Ureter (tissue), 1 donor: ENCODE measurements at regions not wholly inside any gene's neighbourhood (a gene's known extent, or its start where the extent isn't known, plus 50 kb on each side); places are given as distances from the start of the nearest gene placed in this dataset.
"Not testable (repeated sequence)": the region's sequence is repeated elsewhere in the genome, so short reads cannot be mapped to it uniquely, and the experiment has no call there.

Experiments
- DNase-seq: peaks from one replicate; pipeline ENCODE4 v3.0.0-alpha.2; 2020; ENCODE audit warnings: low spot score
- donor health status: DM: yes; HTN: yes; CAD: no.

GRCh38 chr1:96595530-96595929 is 126.1 kb upstream of the PTBP2 start:
- DNase-seq, result not testable (repeated sequence)

DNA sequence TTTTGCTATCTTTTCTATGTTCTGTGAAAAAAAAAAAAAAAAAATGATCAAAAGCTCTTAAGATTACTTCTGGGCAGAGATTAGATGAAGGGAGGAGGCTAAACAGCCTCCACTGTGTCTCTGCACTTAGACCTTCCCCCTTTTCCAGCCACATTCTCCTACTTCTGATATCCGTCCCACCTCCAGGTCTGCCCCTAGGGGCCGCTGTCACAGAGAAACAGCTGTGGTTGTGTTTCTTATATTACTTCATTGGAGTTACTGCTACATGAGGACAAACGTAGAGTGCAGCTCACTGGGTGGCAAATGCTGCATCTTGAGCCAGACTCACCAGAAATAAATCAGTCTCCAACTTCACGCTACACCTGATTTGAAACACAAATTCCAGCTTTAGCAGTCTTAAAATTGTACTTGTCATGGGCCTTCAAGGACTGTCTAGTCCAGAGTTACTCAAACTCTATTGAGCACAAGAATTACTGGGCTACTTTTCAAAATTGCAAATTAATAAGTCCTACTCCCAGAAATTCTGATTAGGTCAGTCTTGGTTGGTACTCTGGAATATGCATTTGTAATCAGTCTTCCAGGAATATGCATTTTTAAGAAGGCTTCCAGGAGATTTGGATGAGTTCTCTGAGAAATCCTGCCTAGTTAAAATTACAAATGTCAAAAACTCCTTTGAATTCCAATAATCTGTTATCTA is 125.2 kb upstream of the PTBP2 start:
- no peak for DNase-seq

DNA sequence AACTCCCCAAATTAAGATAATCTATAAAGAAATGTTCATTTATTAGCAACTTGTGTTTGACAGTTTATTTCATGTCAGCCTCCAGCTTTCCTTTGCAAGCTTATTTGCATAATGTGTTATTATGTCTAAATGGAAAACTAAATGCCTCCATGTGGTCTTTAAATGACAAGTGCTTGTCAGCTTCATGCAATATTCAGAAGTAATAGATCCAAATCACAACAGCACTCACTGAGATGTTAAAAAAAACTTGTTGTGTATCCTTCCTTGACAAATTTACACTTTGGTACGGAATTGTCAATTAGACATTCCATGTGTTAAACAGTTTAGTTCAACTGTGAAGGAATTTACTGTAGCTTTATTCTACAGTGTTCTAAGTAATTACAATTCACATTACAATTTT is 124.4 kb upstream of the PTBP2 start:
- DNase-seq, result no peak

GRCh38 chr1:96598416-96599168 is 123.0 kb upstream of the PTBP2 start:
- DNase-seq, result no peak

GRCh38 chr1:96604620-96605019 is 117.0 kb upstream of the PTBP2 start:
- not testable (repeated sequence) for DNase-seq

DNA sequence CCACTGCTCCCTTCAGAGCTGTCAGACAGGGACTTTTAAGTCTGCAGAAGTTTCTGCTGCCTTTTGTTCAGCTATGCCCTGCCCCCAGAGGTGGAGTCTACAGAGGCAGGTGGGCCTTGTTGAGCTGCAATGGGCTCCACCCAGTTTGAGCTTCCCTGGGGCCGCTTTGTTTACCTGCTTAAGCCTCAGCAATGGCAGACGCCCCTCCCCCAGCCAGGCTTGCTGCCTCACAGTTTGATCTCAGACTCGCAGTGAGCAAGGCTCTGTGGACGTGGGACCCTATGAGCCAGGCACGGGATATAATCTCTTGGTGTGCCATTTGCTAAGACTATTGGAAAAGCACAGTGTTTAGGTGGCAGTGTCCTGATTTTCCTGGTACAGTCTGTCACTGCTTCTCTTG is 104.2 kb upstream of the PTBP2 start:
- not testable (repeated sequence) for DNase-seq

GRCh38 chr1:96632045-96632664 is 89.4 kb upstream of the PTBP2 start:
- DNase-seq, result no peak

DNA sequence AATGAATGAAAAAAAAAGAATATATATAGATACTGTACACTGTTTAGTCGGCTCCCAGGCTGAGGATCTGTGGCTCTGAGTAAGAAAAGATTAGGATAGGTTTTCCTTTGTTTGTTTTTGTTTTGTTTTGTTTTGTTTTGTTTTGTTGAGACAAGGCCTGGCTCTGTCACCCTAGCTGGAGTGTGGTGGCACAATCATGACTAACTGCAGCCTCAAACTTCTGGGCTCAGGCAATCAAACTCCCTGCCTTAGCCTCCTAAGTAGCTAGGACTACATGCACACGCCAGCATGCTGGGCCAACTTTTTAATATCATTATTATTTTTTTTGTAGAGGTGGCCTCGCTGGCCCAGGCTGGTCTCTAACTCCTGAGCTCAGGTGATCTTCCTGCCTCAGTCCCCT is 87.9 kb upstream of the PTBP2 start:
- no peak for DNase-seq

DNA sequence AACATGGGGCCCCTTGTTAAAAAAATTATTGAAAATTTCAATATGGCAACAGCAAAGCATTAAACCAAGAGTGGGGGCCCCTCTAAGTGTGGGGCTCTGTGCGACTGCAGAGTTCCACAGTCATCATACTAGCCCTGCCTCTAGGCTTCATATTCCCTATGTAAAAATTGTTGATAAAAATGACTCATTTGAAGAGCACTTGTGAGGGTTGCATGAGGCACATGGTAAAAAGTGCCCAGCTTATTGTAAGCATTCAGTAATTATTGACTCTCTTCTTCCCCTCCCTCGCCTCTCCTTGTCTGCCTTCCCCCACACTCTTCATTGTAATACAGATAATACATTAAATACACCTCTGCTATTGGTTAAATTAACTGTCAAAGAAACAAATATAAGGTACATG is 86.7 kb upstream of the PTBP2 start:
- DNase-seq, result no peak

DNA sequence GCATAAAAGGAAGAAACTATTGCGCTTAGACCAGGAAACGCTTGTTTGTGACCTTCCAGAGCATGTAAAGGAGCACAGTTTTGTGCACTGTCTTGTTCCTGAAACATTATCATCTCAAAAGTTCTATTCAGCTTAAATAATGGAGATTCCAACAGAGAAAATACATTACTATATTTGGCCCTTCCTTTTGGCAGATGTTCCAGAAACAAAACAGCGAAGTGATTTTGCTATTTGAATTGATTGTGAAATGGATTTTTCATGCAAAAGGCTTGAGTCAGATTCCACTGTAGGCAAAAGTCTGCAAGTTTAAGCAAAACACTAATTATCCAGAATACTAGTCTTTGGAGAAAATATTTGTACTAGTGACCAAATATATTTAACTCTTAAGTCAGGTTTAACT is 80.3 kb upstream of the PTBP2 start:
- no peak for DNase-seq

DNA sequence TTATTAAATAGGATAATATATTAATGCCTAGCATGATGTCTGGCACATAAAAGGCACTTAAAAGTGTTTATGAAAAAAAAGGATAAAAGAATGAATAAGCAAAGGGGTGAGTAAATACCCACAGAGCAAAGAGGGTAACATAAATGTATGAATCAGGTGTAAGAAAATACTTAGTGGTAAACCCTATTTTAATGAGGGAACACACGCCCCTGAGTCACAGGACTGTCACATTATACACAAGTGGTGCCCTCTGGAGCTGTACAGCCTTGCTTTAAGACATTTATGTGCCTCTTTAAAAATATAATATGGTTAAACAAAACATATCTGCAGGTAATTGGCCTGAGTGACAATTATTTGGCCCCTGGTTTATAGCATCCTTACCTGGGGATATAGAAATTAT is 78.1 kb upstream of the PTBP2 start:
- no peak for DNase-seq

GRCh38 chr1:96649301-96649700 is 72.3 kb upstream of the PTBP2 start:
- DNase-seq, result no peak

DNA sequence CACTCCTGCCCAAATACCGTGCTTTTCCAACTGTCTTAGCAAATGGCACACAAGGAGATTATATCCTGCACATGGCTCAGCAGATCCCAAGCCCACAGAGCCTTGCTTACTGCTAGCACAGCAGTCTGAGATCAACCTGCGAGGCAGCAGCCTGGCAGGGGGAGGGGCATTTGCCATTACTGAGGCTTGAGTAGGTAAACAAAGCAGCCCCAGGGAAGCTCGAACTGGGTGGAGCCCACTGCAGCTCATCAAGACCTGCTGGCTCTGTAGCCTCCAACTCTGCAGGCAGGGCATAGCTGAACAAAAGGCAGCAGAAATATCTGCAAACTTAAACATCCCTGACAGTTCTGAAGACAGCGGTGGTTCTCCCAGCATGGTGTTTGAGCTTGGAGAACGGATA is 70.1 kb upstream of the PTBP2 start:
- DNase-seq, result no peak

GRCh38 chr1:96660051-96660450 is 61.5 kb upstream of the PTBP2 start:
- no peak for DNase-seq

DNA sequence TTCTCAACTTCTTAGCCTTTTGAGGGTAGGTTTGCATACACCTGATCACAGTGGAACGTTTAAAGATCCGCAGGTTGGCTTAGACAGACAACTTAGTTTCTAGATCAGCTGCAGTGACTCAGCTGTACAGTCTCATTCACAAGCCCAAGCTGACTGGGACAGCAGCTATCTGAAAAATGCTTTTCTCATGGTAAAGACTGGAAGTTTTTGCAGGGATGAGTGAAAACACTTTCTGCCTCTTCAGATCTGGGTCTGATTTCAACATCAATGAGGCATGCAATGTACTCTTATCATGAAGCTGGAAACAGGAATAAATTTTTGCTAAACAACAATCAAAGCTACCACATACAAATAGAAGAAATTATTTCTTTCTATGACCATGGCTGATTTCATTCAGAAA is 61.1 kb upstream of the PTBP2 start:
- DNase-seq, result no peak
